Type B pancreatic cell (in vitro differentiated cells): ENCODE measurements at regions not wholly inside any gene's neighbourhood (a gene's known extent, or its start where the extent isn't known, plus 50 kb on each side); places are given as distances from the start of the nearest gene placed in this dataset.

Source experiments
- DNase-seq: peaks from one replicate; pipeline ENCODE4 v3.0.0; 2021; ENCODE audit warnings: mixed read lengths; ENCODE audit not compliant: unreplicated experiment; ENCODE audit errors: extremely low spot score
- H3K27ac Mint-ChIP-seq: 2 replicates; pipeline ENCODE4 v1.8.0; 2021; ENCODE audit warnings: mild to moderate bottlenecking, mixed read lengths
- H3K27me3 Mint-ChIP-seq: 2 replicates; pipeline ENCODE4 v1.8.0; 2021; ENCODE audit warnings: mixed read lengths
- H3K36me3 Mint-ChIP-seq: 2 replicates; pipeline ENCODE4 v1.8.0; 2021; ENCODE audit warnings: mixed read lengths
- H3K4me1 Mint-ChIP-seq: one replicate; pipeline ENCODE4 v1.8.0; 2021; ENCODE audit warnings: mixed read lengths; ENCODE audit not compliant: unreplicated experiment
- H3K4me3 Mint-ChIP-seq: 2 replicates; pipeline ENCODE4 v1.8.0; 2021; ENCODE audit warnings: mild to moderate bottlenecking, mixed read lengths
- H3K9me3 Mint-ChIP-seq: 2 replicates; pipeline ENCODE4 v1.8.0; 2021; ENCODE audit warnings: mixed read lengths
- CTCF ChIP-seq: fragments of 200-600 bp; sonication (generic); conservative IDR thresholded peaks from 2 replicates; pipeline ENCODE4 v1.5.0; 2021; ENCODE audit warnings: antibody characterized with exemption, mild to moderate bottlenecking

- Mint-ChIP-seq H3K27ac (no peak overlapping the region), H3K4me1 (peaks cover 6% of the 10 kb centered on the region), H3K9me3 (no peaks in the 10 kb centered on the region), H3K36me3 (no peaks in the 10 kb centered on the region), H3K27me3 (peaks cover 13% of the 10 kb centered on the region), H3K4me3 (no peak overlapping the region)
- no peak for DNase-seq
- no peak for TF ChIP-seq CTCF
Measured at GRCh38 chr10:61356354-61356753, 96.8 kb downstream of the TMEM26 start.

DNA sequence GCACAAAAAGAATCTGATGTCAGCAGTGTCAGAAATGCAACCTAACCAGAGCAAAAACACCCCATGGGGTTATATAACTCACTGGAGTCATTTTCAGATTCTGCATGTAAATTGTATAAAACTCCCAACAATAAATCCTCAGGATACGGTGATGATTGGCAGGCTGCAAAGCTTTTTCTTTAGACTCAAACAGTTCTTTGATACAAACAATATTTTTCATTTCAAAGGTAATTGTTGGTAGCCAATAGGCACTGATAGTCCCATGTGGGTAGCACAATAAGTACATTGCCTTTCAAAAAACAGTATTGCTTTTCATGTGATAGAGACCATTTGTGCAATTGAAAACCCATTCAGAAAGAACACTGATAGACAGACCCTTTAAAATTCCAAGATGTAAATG lies 98.0 kb downstream of the TMEM26 start:
- TF ChIP-seq CTCF: no peak
- no peaks in the 10 kb centered on the region for H3K36me3 Mint-ChIP-seq
- no peak for DNase-seq
- H3K27me3 Mint-ChIP-seq: peaks cover 13% of the 10 kb centered on the region
- peaks cover 6% of the 10 kb centered on the region for H3K4me1 Mint-ChIP-seq
- H3K9me3 Mint-ChIP-seq: no peaks in the 10 kb centered on the region
- H3K4me3 Mint-ChIP-seq: no peak overlapping the region
- H3K27ac Mint-ChIP-seq: no peak overlapping the region

DNA sequence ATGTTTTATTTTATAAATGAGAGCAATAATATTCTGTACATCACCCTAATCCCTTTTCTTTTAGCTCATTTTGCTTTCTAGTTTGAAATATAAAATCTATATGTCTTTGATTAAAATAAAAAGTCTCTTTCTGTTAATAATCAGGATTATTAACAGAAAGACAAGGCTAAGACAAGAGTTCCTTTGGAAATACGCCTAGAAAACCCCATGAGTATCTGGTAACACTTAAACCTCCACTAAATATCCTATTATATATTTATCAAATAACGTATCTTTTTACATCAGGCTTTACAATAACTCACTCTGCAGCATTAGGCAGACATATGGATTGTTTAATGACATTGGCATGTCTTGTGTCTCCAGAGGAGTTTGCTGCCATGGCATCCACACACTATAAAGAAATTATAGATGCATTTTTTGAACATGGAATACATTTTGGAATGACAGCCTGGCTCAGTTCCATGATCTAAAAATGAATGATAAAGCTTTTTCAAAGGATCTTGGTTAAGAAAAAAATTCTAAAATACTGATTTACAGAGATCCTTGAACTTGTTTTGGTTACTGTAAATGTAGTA lies 98.7 kb downstream of the TMEM26 start:
- Mint-ChIP-seq H3K27ac (no peak overlapping the region), H3K27me3 (peaks cover 14% of the 10 kb centered on the region), H3K9me3 (no peaks in the 10 kb centered on the region), H3K4me1 (peaks cover 6% of the 10 kb centered on the region), H3K4me3 (no peak overlapping the region), H3K36me3 (no peaks in the 10 kb centered on the region)
- no peak for DNase-seq
- TF ChIP-seq CTCF: no peak

DNA sequence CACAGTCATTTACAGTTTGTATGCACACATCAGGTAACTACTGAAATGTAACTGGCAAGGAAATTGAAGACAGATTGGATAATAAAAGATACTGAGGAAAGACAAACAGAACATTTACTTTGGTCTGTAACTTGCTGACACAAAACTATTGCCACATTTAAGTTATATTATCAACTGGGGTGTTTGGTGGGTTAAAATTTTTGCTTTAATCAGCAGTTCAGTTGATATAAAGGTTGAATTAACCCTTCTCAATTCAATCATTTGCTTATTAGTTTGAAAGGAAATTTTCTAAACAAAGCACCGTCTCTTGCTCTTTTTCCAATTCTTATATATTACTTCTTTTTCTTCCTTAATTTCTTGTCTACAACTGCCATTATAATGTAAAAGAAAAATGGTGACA lies 102.4 kb downstream of the TMEM26 start:
- Mint-ChIP-seq H3K4me3 (no peak overlapping the region), H3K9me3 (no peaks in the 10 kb centered on the region), H3K4me1 (peaks cover 6% of the 10 kb centered on the region), H3K36me3 (no peaks in the 10 kb centered on the region), H3K27ac (no peak overlapping the region), H3K27me3 (peaks cover 14% of the 10 kb centered on the region)
- DNase-seq: no peak
- TF ChIP-seq CTCF: no peak

DNA sequence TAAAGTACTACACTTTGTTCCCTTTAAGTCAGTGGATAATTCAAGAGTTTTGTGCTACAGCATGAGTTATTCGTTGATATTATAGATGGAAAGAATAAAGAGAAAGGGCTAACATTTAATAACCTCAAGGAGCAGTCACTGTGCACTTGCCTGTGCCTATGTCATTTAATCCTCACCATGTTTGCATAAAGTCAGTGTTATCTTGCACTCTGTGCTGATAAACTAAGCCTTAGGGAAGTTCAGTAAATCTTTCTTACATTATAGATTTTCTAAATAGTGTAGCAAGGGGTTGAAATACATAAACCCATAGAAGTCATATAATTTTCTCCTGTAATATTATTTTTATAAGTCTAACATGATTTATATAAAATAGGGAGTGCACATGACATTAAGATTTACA lies 103.1 kb downstream of the TMEM26 start:
- Mint-ChIP-seq H3K27me3 (peaks cover 19% of the 10 kb centered on the region), H3K9me3 (no peaks in the 10 kb centered on the region), H3K27ac (no peak overlapping the region), H3K36me3 (no peaks in the 10 kb centered on the region), H3K4me1 (peaks cover 5% of the 10 kb centered on the region), H3K4me3 (no peak overlapping the region)
- DNase-seq: no peak
- TF ChIP-seq CTCF: no peak
